COR-L47 (cell line): ENCODE measurements at regions not wholly inside any gene's neighbourhood (a gene's known extent, or its start where the extent isn't known, plus 50 kb on each side); places are given as distances from the start of the nearest gene placed in this dataset.
"Not testable (repeated sequence)": the region's sequence is repeated elsewhere in the genome, so short reads cannot be mapped to it uniquely, and the experiment has no call there.

Experiments
- DNase-seq: peaks from one replicate; lab custom pipeline; 2025; lab: John Stamatoyannopoulos, UW

DNA sequence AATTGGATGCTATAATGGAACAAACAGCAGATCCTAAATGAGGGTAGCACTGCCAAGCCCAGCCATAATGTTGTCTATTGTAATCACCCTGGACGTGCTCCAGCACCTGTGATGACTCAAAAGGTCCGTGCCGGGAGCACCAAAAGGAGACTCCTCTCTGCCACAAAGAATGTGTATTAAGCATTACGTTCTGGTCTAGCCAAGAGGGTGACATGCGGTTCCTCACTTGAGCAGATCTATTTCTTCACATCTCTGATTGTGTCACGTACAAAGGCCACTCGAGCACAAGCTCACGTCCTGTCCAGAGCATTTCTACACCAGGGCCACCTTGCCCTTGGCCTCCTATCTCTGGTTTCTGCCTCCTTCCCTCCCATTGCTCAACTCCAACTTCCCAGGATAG, 219.9 kb upstream of the IRS2 start:
- peak; percentile 36 for DNase-seq

GRCh38 chr13:110005563-110005962, 219.2 kb upstream of the IRS2 start:
- no peak for DNase-seq

DNA sequence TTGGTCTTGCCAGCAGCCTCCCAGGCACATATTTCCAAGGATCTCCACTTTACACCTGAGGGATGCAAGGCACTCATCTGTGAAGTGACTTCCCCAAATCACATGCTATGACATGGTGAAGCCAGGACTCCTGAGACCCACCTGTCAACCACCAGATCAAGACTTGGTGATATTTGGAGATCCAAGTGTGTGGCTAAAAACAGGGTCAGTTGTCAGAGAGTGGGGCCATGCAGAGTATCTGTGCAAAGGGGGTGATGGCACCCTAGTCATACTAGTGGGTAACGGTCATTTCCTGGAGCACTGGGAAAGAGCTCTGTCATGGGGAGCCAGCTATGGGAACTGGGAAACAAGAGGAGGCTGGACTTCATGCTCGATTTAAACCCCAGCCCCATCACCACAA, 218.4 kb upstream of the IRS2 start:
- no peak for DNase-seq

- no peak for DNase-seq
Measured at GRCh38 chr13:110001670-110002275, 215.4 kb upstream of the IRS2 start.

- DNase-seq, result no peak
Measured at GRCh38 chr13:110000534-110001345, 214.4 kb upstream of the IRS2 start.

GRCh38 chr13:109999659-110000533, 213.5 kb upstream of the IRS2 start:
- no peak for DNase-seq

GRCh38 chr13:109998684-109999533, 212.5 kb upstream of the IRS2 start:
- DNase-seq, result no peak

DNA sequence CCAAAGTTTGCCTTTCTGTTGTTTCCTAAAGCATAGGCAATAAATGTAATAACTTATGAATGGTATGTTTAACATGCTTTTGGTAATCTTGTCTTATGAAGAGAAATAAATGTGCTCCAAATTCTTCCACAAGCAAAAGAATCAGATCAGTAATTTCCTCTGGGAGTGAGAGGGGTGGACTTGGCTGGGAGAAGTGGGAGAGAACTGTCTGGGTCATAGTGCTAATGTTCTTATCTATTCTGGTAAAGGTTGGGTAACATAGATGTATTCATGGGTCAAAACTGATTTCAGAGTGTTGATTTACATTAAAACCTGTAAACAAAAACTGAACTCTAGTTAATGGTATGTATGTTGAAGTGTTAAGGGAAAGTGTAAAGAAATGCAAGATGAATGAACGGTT, 211.7 kb upstream of the IRS2 start:
- DNase-seq, result no peak

DNA sequence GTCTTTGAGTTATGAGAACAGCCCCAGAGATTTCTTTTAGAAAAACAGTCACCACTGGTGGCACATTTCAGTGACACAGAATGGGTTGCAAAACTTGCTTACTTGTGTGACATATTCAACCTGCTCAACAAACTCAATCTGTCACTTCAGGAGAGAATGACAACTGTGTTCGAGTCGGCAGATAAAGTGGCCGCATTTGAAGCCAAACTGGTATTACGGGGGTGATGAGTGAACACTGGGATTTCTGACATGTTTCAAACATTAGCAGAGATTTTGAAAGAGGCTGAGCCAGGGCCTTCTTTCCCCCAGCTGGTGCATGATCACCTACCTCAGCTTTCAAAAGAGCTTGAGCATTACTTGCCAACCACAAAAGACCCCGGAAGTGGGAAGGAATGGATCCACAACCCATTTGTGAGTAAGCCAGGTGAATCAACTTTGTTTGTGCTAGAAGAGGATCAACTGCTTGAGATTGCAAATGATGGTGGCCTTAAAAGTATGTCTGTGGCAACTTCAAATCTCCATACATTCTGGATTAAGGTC, 210.7 kb upstream of the IRS2 start:
- not testable (repeated sequence) for DNase-seq

DNA sequence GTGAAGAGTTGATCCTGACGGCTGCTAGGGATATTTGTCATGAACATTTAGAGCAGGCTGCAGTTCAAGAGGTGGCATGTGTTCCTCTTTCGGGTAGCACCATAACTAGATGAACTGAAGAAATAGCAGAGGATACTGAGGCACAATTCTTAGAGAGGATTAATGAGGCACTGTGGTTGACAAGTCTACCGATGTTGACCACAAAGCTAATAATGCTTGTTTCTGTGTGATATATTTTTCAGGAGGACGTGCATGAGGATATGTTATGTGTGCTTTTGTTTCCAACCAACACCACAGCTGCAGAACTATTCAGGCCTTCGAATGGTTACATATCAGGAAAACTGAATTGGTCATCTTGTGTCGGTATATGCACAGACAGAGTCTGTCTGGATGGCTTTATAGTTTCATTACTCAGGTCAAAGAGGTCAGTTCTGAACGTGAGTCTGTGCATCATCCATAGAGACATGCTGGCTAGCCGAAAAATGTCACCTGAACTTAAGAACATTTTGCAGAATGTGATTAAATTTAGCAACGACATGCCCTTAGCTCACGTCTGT, 210.1 kb upstream of the IRS2 start:
- DNase-seq, result no peak

- no peak for DNase-seq
Measured at GRCh38 chr13:109995578-109995977, 209.2 kb upstream of the IRS2 start.

GRCh38 chr13:109990296-109990695, 203.9 kb upstream of the IRS2 start:
- no peak for DNase-seq

DNA sequence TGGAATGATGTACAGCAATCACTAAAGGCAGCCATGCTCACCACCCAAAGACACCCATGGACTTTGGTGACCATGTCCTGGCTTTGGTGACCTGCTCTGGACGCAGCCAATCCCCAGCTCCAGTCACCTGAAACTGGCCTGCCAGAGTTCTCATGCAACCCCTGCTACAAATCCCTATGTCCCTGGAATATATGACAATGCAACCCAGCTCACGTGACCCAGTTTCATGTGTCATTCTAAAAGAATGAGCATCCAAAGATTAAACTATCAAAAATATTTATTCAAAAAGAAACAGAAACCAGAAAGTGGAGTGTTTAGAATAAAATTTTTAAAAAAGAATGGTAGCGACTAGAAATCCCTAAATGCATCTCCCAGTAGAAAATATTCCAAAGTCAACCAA, 203.3 kb upstream of the IRS2 start:
- no peak for DNase-seq

DNA sequence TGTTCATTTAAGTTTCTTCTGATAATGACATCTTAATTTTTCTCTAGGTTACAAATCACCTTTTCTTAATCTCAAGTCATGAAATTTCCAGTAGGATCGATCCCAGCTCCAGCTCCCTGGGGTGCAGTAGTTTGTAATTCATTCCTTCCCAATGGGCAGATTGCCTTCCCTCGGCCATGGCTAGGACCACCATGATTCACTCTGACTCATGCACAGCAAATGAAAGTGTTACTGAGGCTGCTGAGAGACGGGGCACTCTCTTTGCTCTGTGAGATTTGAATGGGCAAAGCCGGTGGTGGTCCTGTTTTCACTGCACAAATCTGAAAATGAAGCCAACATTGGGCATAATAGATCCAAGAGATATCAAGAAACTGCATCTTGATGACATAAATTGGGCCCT, 202.8 kb upstream of the IRS2 start:
- no peak for DNase-seq

DNA sequence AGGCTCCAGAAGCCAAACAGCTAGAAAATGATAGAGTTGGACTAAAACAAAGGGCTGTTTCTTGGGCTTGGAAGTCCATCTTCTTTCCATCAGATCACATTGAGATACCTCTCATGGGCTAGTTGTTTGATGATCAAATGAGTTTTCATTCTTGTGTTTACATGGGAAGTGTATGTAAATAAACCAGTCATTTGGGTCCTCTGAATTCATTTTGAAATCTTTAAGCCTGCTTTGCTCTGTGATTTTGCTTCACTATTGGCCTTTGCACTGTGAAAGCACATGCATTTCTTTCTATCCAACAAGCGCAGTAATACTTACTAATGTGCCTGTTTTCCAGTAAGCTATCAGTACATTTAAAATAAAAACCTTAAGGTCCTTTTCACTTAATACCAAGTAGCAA, 200.5 kb upstream of the IRS2 start:
- no peak for DNase-seq

DNA sequence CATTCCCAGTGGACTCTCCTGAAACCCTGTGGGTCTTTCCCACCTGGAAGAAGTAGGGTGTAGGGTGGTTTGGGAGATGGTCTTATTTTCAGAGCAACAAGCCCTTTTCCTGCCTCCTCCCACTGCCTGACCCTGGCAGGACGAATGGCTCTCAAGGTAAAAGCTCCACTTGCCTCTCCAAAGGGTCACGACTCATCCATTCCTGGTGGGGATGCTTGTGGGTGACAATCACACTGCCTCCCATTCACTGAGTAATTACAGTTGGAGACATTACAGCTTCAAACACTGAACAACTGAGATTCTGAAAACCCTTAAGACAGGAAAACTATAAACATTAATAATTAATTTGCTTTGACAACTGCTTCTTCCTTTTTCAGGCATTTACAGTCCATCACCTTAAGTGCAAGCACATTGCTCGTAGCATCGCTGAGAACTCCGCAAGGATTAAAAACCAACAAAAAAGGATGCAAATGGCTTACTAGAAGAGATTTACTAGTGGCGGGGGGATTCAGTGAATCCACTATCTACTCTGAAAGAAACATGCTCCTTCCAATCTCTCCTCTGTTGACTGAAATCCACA, 199.6 kb upstream of the IRS2 start:
- DNase-seq, result no peak

DNA sequence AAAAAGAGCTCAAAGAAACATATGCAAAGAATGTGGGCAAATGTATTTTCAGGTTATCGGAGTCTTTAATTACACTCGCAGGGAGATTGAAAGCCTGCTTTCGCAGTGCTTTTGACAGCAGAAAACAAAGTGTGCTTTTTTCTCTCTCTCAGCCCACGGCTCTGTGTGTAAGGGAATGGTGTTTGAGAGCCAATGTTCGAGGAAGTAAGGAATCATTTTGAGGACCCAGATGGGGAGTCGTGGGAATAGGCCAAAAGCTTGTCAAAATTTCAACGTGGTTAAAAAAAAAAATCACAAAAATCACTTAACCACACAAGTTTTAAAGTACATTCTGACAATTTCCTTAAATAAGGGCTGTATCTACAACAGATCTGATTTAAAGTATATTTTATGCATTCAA, 197.1 kb upstream of the IRS2 start:
- no peak for DNase-seq

DNA sequence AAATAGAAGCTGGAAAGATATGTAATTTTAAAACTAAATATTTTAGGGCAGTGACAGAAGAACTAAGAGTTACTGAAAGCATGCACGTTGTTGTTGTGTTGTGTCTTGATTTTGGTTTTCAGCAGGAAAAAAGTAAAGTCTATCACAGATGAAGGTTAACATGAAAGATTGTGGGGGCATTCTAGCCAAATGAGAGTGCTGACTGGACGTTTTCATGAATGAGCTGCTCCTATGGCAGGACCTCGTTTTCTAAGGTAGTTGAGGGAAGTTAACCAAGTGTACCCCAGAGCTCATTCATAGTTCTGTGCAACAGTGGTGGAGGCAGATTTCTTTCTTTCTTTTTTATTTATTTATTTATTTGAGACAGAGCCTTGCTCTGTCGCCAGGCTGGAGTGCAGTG, 194.6 kb upstream of the IRS2 start:
- DNase-seq, result no peak

DNA sequence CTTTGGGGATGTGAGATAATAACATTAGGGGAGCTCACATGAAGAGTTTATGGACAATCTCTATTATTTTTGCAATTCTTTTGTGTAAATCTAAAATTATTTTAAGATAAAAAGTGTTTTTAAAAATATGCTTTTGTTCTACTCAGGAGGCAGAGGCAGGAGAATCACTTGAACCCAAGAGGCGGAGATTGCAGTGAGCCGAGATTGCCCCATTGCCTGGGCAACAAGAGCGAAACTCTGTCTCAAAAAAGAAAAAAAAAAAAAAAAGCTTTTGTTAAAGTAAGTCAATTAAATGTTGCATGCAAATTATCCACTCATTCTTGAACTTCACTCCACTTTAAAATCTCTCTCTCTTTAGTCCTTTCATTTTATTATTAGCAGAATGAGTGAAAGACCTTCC, 193.3 kb upstream of the IRS2 start:
- not testable (repeated sequence) for DNase-seq

DNA sequence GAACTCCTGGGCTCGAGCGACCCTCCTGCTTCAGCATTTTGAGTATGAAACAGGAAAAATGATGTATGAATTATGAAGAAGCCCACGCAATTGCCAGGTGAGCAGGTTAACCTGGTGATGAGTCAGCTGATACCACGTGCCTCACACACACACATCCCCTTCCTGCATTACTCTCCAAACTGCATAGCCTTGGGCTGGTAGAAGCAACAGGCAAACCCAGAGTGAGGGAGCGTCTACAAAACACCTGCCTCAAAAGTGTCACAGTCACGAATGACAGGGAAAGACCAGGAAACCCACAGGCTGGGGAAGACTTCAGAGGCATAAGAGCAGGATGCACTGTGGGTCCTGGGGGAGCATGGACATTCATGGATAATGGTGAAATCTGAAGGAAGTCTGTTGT, 192.8 kb upstream of the IRS2 start:
- DNase-seq, result no peak
